ENCODE measurements at regions not wholly inside any gene's neighbourhood (a gene's known extent, or its start where the extent isn't known, plus 50 kb on each side); places are given as distances from the start of the nearest gene placed in this dataset.
"Not testable (repeated sequence)": the region's sequence is repeated elsewhere in the genome, so short reads cannot be mapped to it uniquely, and the experiment has no call there.

DNA sequence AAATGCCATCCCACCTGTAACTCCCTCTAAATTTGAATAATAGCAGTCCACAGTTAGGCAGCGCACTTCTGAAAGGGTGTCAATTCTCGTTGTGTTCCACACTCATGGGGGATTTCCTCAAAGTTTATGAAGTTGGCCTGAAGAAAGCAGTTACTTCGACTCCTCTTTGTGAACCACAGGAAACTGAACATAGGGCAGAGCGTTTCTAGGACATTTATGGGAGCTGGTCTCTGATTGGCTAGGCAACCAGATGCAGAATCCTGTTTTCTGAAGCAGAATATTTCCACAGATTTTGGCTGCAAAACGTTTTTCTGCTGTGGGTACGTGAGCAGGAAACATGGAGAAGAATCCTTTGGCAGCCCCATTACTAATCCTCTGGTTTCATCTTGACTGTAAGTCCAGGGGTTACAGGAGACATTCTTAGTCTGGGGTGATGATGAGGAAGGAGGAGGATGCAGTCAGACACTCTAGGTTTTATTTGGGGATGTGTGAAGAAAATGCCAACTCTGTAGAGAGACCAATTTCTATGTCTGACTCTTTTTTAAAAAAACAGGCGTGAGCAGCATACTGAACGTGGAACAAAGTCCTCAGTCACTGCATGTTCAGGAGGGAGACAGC is 431.5 kb upstream of the OR4E1 start:
- FAIRE-seq = no peak
- 19% methylated on average over 8 of the region's 8 CpGs for WGBS (ENCODE audit: missing lambda C conversion rate)
- H3K27ac ChIP-seq = no peak overlapping the region
- no peak for ATAC-seq
- TF ChIP-seq, protein P1, sequence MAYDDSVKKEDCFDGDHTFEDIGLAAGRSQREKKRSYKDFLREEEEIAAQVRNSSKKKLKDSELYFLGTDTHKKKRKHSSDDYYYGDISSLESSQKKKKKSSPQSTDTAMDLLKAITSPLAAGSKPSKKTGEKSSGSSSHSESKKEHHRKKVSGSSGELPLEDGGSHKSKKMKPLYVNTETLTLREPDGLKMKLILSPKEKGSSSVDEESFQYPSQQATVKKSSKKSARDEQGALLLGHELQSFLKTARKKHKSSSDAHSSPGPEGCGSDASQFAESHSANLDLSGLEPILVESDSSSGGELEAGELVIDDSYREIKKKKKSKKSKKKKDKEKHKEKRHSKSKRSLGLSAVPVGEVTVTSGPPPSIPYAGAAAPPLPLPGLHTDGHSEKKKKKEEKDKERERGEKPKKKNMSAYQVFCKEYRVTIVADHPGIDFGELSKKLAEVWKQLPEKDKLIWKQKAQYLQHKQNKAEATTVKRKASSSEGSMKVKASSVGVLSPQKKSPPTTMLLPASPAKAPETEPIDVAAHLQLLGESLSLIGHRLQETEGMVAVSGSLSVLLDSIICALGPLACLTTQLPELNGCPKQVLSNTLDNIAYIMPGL (CRISPR knock-in tag; IDR thresholded peaks at IDR 0.05; ENCODE audit: borderline replicate concordance) = no peak
- no peak for TF ChIP-seq JUNB (IDR thresholded peaks at IDR 0.05)
- TF ChIP-seq EHMT2 (IDR thresholded peaks at IDR 0.05; ENCODE audit: low read depth) = no peak
- TF ChIP-seq POLR2A (IDR thresholded peaks at IDR 0.05; ENCODE audit: low read length) = no peak
- TF ChIP-seq HEYL (CRISPR knock-in tag; IDR thresholded peaks at IDR 0.05) = no peak
- TF ChIP-seq RCOR1 (IDR thresholded peaks at IDR 0.05; ENCODE audit: low read depth, low read length) = no peak
- TF ChIP-seq, protein P2, sequence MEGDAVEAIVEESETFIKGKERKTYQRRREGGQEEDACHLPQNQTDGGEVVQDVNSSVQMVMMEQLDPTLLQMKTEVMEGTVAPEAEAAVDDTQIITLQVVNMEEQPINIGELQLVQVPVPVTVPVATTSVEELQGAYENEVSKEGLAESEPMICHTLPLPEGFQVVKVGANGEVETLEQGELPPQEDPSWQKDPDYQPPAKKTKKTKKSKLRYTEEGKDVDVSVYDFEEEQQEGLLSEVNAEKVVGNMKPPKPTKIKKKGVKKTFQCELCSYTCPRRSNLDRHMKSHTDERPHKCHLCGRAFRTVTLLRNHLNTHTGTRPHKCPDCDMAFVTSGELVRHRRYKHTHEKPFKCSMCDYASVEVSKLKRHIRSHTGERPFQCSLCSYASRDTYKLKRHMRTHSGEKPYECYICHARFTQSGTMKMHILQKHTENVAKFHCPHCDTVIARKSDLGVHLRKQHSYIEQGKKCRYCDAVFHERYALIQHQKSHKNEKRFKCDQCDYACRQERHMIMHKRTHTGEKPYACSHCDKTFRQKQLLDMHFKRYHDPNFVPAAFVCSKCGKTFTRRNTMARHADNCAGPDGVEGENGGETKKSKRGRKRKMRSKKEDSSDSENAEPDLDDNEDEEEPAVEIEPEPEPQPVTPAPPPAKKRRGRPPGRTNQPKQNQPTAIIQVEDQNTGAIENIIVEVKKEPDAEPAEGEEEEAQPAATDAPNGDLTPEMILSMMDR (IDR thresholded peaks at IDR 0.05) = no peak
- TF ChIP-seq SMC3 (IDR thresholded peaks at IDR 0.05) = no peak
- no peak for TF ChIP-seq RAD21 (conservative IDR thresholded peaks at IDR 0.05 in 1 of 2, IDR thresholded peaks at IDR 0.05 in 1 of 2)
- no peak for TF ChIP-seq ZNF302 (CRISPR knock-in tag; IDR thresholded peaks at IDR 0.05)
- TF ChIP-seq, protein P3, sequence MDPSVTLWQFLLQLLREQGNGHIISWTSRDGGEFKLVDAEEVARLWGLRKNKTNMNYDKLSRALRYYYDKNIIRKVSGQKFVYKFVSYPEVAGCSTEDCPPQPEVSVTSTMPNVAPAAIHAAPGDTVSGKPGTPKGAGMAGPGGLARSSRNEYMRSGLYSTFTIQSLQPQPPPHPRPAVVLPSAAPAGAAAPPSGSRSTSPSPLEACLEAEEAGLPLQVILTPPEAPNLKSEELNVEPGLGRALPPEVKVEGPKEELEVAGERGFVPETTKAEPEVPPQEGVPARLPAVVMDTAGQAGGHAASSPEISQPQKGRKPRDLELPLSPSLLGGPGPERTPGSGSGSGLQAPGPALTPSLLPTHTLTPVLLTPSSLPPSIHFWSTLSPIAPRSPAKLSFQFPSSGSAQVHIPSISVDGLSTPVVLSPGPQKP (IDR thresholded peaks at IDR 0.05; ENCODE audit: low read depth, low read length) = no peak
- TF ChIP-seq GATA3 (IDR thresholded peaks at IDR 0.05; ENCODE audit: borderline replicate concordance) = no peak
- no peak overlapping the region for H3K4me2 ChIP-seq
- no peak overlapping the region for H3K4me3 ChIP-seq
- no peaks in the 10 kb centered on the region for H3K4me1 ChIP-seq
- no peaks in the 10 kb centered on the region for H3K9me3 ChIP-seq
- DNase-seq (ENCODE audit: low read depth in 1 of 2, low spot score in 1 of 2) = no peak
- CTCF ChIA-PET = interaction anchor here (0.8 to 1.4 kb wide), 2 partner anchors 79 to 120 kb away, joined by 3 to 4 read pairs; no protein-coding TSS in a partner anchor
- POLR2A ChIA-PET = no interaction called here

DNA sequence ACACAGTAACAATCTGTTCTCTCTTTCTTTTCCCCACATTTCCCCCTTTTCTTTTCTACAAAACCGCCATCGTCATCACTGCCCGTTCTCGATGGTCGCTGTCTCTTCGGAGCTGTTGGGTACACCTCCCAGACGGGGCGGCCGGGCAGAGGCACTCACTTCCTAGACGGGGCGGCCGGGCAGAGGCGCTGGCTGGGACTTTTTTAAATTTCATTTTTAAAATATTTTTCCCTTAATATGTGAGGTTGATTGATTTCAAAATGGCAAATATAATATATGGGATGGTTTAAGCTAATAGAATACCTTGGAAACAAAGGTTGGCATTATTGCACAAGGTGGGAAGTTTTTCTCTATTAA is 427.1 kb upstream of the OR4E1 start:
- H3K9me3 ChIP-seq; H3K4me1 ChIP-seq; H3K4me3 ChIP-seq; H3K4me2 ChIP-seq; H3K27ac ChIP-seq; DNase-seq (ENCODE audit: low read depth in 1 of 2, low spot score in 1 of 2); POLR2A ChIA-PET; ATAC-seq; FAIRE-seq: not testable (repeated sequence)
- CTCF ChIA-PET = interaction anchor here (0.7 to 3.2 kb wide), 11 partner anchors 11 to 196 kb away, joined by 3 to 14 read pairs (median 3); no protein-coding TSS in a partner anchor
- WGBS (ENCODE audit: missing lambda C conversion rate) = 73% methylated on average over 13 of the region's 13 CpGs

DNA sequence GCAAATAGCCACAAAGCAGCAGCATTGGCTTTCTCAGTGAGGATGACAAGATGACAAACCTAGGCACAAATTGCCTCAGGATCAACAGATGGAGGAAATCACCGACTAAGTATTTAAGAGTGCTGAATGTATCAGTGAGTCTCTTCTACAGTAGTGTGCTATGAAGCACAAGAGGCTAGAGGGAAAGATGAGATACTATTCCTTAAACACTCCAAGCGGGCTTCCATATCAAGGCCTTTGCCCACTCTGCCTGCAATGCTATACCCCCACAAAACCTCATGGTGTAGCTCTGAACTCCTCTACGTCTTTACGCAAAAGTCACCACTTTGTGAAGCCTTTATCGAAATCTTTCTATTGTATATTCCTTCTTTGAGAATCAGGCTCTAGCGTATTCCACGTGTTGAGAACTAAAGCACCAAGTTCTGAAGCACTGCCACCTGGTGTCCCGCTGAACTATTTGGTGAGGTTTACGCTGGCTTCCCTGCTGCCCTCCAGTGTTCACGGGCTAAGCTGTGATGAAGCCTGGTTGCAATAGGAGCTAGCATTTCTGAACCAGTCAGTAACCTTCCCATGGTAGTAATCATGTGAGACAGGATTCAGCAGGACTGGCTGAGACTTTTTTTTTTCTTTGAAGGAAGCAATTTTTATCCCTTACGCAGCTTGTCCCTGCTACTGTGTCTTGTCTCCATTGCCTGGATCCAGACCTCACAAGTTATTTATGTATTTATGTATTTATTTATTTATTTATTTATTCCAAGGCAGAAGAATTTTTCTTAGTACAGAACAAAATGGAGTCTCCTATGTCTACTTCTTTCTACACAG is 426.5 kb upstream of the OR4E1 start:
- ChIA-PET CTCF (interaction anchor here (0.6 to 3.2 kb wide), 15 partner anchors 11 to 206 kb away, joined by 3 to 14 read pairs (median 3); no protein-coding TSS in a partner anchor), POLR2A (no interaction called here)
- peak; percentile 99 to 100 for ATAC-seq
- peak; percentile 5 to 81 for DNase-seq (ENCODE audit: low read depth in 1 of 2, low spot score in 1 of 2)
- Histone ChIP-seq H3K4me3 (no peak overlapping the region), H3K9me3 (no peaks in the 10 kb centered on the region), H3K4me1 (no peaks in the 10 kb centered on the region), H3K27ac (no peak overlapping the region), H3K4me2 (no peak overlapping the region)
- no peak for TF ChIP-seq POLR2A (IDR thresholded peaks at IDR 0.05; ENCODE audit: low read length)
- TF ChIP-seq MYC (IDR thresholded peaks at IDR 0.05; ENCODE audit: borderline replicate concordance, low read length) = no peak
- TF ChIP-seq TFCP2L1 (CRISPR knock-in tag; IDR thresholded peaks at IDR 0.05) = no peak
- TF ChIP-seq, protein P4, sequence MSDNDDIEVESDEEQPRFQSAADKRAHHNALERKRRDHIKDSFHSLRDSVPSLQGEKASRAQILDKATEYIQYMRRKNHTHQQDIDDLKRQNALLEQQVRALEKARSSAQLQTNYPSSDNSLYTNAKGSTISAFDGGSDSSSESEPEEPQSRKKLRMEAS (IDR thresholded peaks at IDR 0.05) = peak; percentile 60
- peak; percentile 41 to 57; a peak in 4 of 5 replicates for TF ChIP-seq RAD21 (conservative IDR thresholded peaks at IDR 0.05 in 1 of 2, IDR thresholded peaks at IDR 0.05 in 1 of 2)
- TF ChIP-seq SMC3 (IDR thresholded peaks at IDR 0.05) = peak; percentile 70
- no peak for TF ChIP-seq ZFP36 (IDR thresholded peaks at IDR 0.05; ENCODE audit: borderline replicate concordance, partially characterized antibody)
- TF ChIP-seq, protein P2 (IDR thresholded peaks at IDR 0.05) = peak; percentile 55
- 27% methylated on average over 11 of the region's 11 CpGs for WGBS (ENCODE audit: missing lambda C conversion rate)
- no peak for FAIRE-seq
